HG02870 (cell line): ENCODE measurements at regions not wholly inside any gene's neighbourhood (a gene's known extent, or its start where the extent isn't known, plus 50 kb on each side); places are given as distances from the start of the nearest gene placed in this dataset.

ENCODE experiments used
- ATAC-seq: cut with Tn5 transposase; IDR thresholded peaks from one replicate; pipeline ENCODE4 v1.9.1; 2021; ENCODE audit warnings: mild to moderate bottlenecking, moderate library complexity; ENCODE audit not compliant: unreplicated experiment

- ATAC-seq, result peak; percentile 95
Measured at GRCh38 chr21:16330082-16330907, 600.5 kb downstream of the USP25 start.

GRCh38 chr21:16330908-16331268 lies 601.1 kb downstream of the USP25 start:
- no peak for ATAC-seq

- no peak for ATAC-seq
Measured at GRCh38 chr21:16337266-16337665, 607.5 kb downstream of the USP25 start.

GRCh38 chr21:16342932-16343331 lies 613.1 kb downstream of the USP25 start:
- ATAC-seq, result no peak

GRCh38 chr21:16343776-16344175 lies 614.0 kb downstream of the USP25 start:
- ATAC-seq, result no peak

- ATAC-seq, result no peak
Measured at GRCh38 chr21:16345757-16346156, 616.0 kb downstream of the USP25 start.

- no peak for ATAC-seq
Measured at GRCh38 chr21:16347223-16347622, 617.4 kb downstream of the USP25 start.

GRCh38 chr21:16353764-16354163 lies 624.0 kb downstream of the USP25 start:
- no peak for ATAC-seq

GRCh38 chr21:16357994-16358393 lies 628.2 kb downstream of the USP25 start:
- ATAC-seq, result no peak

GRCh38 chr21:16358784-16359183 lies 629.0 kb downstream of the USP25 start:
- ATAC-seq, result no peak

GRCh38 chr21:16363100-16363499 lies 633.3 kb downstream of the USP25 start:
- ATAC-seq, result no peak

GRCh38 chr21:16363518-16363917 lies 633.7 kb downstream of the USP25 start:
- no peak for ATAC-seq

GRCh38 chr21:16366207-16366606 lies 636.4 kb downstream of the USP25 start:
- no peak for ATAC-seq

GRCh38 chr21:16367079-16367478 lies 637.3 kb downstream of the USP25 start:
- no peak for ATAC-seq

GRCh38 chr21:16370186-16370585 lies 640.4 kb downstream of the USP25 start:
- no peak for ATAC-seq

- ATAC-seq, result no peak
Measured at GRCh38 chr21:16372586-16372985, 642.8 kb downstream of the USP25 start.

GRCh38 chr21:16376673-16377072 lies 646.9 kb downstream of the USP25 start:
- no peak for ATAC-seq

GRCh38 chr21:16377120-16377658 lies 647.4 kb downstream of the USP25 start:
- ATAC-seq, result no peak

- no peak for ATAC-seq
Measured at GRCh38 chr21:16377857-16378256, 648.1 kb downstream of the USP25 start.

GRCh38 chr21:16378525-16378924 lies 648.7 kb downstream of the USP25 start:
- no peak for ATAC-seq

- no peak for ATAC-seq
Measured at GRCh38 chr21:16388291-16388690, 658.5 kb downstream of the USP25 start.

GRCh38 chr21:16388911-16389560 lies 659.3 kb downstream of the USP25 start:
- no peak for ATAC-seq
